MCF 10A (cell line): ENCODE measurements at regions not wholly inside any gene's neighbourhood (a gene's known extent, or its start where the extent isn't known, plus 50 kb on each side); places are given as distances from the start of the nearest gene placed in this dataset.

ENCODE experiments used
- BruUV-seq: library from RNA; stranded (reverse); fragments of 400-500 nt; replicated peaks from 2 replicates; lab custom pipeline; 2021; lab: Mats Ljungman, UMichigan
- CTCF ChIA-PET: fragments of 300-600 bp; sonication (Branson Sonifier 250); formaldehyde crosslinking; extraction: SDS; loops from one replicate; lab custom pipeline; 2021; ENCODE audit warnings: antibody characterized with exemption, inconsistent platforms; lab: Yijun Ruan, JAX
- POLR2A ChIA-PET: fragments of 300-600, 350-650 bp; sonication (Branson Sonifier 250); formaldehyde crosslinking; extraction: SDS; loops from one replicate; lab custom pipeline; 2020; ENCODE audit warnings: antibody characterized with exemption, inconsistent platforms; lab: Yijun Ruan, JAX
- DNase-seq: peaks from one replicate; pipeline ENCODE4 v3.0.0-alpha.2; 2018; ENCODE audit not compliant: unreplicated experiment
- H3K27ac Mint-ChIP-seq: one replicate; pipeline ENCODE4 v1.8.0; 2022; ENCODE audit warnings: mild to moderate bottlenecking, low read depth, mixed read lengths; ENCODE audit not compliant: unreplicated experiment
- H3K27me3 Mint-ChIP-seq: one replicate; pipeline ENCODE4 v1.8.0; 2022; ENCODE audit warnings: mixed read lengths; ENCODE audit not compliant: insufficient read depth, unreplicated experiment
- H3K36me3 Mint-ChIP-seq: one replicate; pipeline ENCODE4 v1.8.0; 2022; ENCODE audit warnings: mild to moderate bottlenecking, moderate library complexity, mixed read lengths; ENCODE audit not compliant: insufficient read depth, unreplicated experiment
- H3K4me1 Mint-ChIP-seq: one replicate; pipeline ENCODE4 v1.8.0; 2022; ENCODE audit warnings: mixed read lengths; ENCODE audit not compliant: insufficient read depth, unreplicated experiment
- H3K4me3 Mint-ChIP-seq: one replicate; pipeline ENCODE4 v1.8.0; 2022; ENCODE audit warnings: mild to moderate bottlenecking, moderate library complexity, mixed read lengths; ENCODE audit not compliant: unreplicated experiment
- H3K9me3 Mint-ChIP-seq: one replicate; pipeline ENCODE4 v1.8.0; 2022; ENCODE audit warnings: mixed read lengths; ENCODE audit not compliant: unreplicated experiment
- CTCF ChIP-seq: fragments of 200-600 bp; IDR thresholded peaks from one replicate; pipeline ENCODE4 v1.8.0; 2022; ENCODE audit warnings: antibody characterized with exemption, mild to moderate bottlenecking; ENCODE audit not compliant: unreplicated experiment
- intact Hi-C: fragments of 100-400 bp; cut with micrococcal nuclease; formaldehyde crosslinking; loops from 2 replicates; pipeline ENCODE4 v1.14.1; 2022

GRCh38 chr2:228372212-228372611 is 190.7 kb upstream of the SPHKAP start:
- BruUV-seq = no TSS peak
- intact Hi-C loops = no loop called here
- CTCF ChIA-PET = interaction anchor here (0.6 kb wide), 2 partner anchors 526 to 901 kb away, joined by 3 to 6 read pairs; no protein-coding TSS in a partner anchor
- H3K27ac Mint-ChIP-seq = no peak overlapping the region
- TF ChIP-seq CTCF = no peak
- H3K9me3 Mint-ChIP-seq = no peaks in the 10 kb centered on the region
- no peaks in the 10 kb centered on the region for H3K4me1 Mint-ChIP-seq
- POLR2A ChIA-PET = no interaction called here
- H3K4me3 Mint-ChIP-seq = no peak overlapping the region
- H3K36me3 Mint-ChIP-seq = no peaks in the 10 kb centered on the region
- no peaks in the 10 kb centered on the region for H3K27me3 Mint-ChIP-seq
- DNase-seq = no peak

GRCh38 chr2:228369400-228370031 is 188.0 kb upstream of the SPHKAP start:
- DNase-seq = no peak
- intact Hi-C loops = no loop called here
- POLR2A ChIA-PET = interaction anchor here (0.6 kb wide), 1 partner anchor 1479 kb away, joined by 4 read pairs; no protein-coding TSS in a partner anchor
- Mint-ChIP-seq H3K4me1 (no peaks in the 10 kb centered on the region), H3K36me3 (no peaks in the 10 kb centered on the region), H3K4me3 (no peak overlapping the region), H3K27ac (no peak overlapping the region), H3K27me3 (no peaks in the 10 kb centered on the region), H3K9me3 (no peaks in the 10 kb centered on the region)
- CTCF ChIA-PET = interaction anchor here (0.6 kb wide), 1 partner anchor 1161 kb away, joined by 3 read pairs; no protein-coding TSS in a partner anchor
- no peak for TF ChIP-seq CTCF
- BruUV-seq = no TSS peak

GRCh38 chr2:228367356-228367755 is 185.9 kb upstream of the SPHKAP start:
- Mint-ChIP-seq H3K9me3 (no peaks in the 10 kb centered on the region), H3K27ac (no peak overlapping the region), H3K4me3 (no peak overlapping the region), H3K36me3 (no peaks in the 10 kb centered on the region), H3K4me1 (no peaks in the 10 kb centered on the region), H3K27me3 (no peaks in the 10 kb centered on the region)
- POLR2A ChIA-PET = no interaction called here
- BruUV-seq = no TSS peak
- TF ChIP-seq CTCF = no peak
- CTCF ChIA-PET = no interaction called here
- intact Hi-C loops = no loop called here
- DNase-seq = no peak

- no peak for TF ChIP-seq CTCF
- H3K9me3 Mint-ChIP-seq = no peaks in the 10 kb centered on the region
- no peaks in the 10 kb centered on the region for H3K27me3 Mint-ChIP-seq
- H3K4me1 Mint-ChIP-seq = no peaks in the 10 kb centered on the region
- POLR2A ChIA-PET = no interaction called here
- BruUV-seq = no TSS peak
- no peaks in the 10 kb centered on the region for H3K36me3 Mint-ChIP-seq
- intact Hi-C loops = no loop called here
- no peak overlapping the region for H3K4me3 Mint-ChIP-seq
- CTCF ChIA-PET = no interaction called here
- DNase-seq = no peak
- H3K27ac Mint-ChIP-seq = no peak overlapping the region
Measured at GRCh38 chr2:228359473-228359872, 178.0 kb upstream of the SPHKAP start.
